ENCODE measurements at regions not wholly inside any gene's neighbourhood (a gene's known extent, or its start where the extent isn't known, plus 50 kb on each side); places are given as distances from the start of the nearest gene placed in this dataset.

GRCh38 chr20:39745380-39745779 is 783.2 kb downstream of the DHX35 start:
- no peaks in the 10 kb centered on the region for H3K36me3 ChIP-seq (replicated peaks in 1 of 2; ENCODE audit: control insufficient read depth in 1 of 2, insufficient read depth in 2 of 2, low read length in 2 of 2)
- WGBS (ENCODE audit: insufficient coverage): no CpG with 5 or more reads among the region's 1 CpG
- H3K79me2 ChIP-seq (ENCODE audit: insufficient read depth, low read length): no peaks in the 10 kb centered on the region
- no peak overlapping the region for H3K4me2 ChIP-seq (replicated peaks; ENCODE audit: extremely low read depth, low read length, poor library complexity, severe bottlenecking)
- H4K20me1 ChIP-seq (ENCODE audit: insufficient read depth, low read length): no peaks in the 10 kb centered on the region
- Mint-ChIP-seq H3K9me3 (peaks cover 0 to 12% (median 6%) of the 10 kb centered on the region in 7 donors), H3K27ac (no peak overlapping the region), H3K36me3 (no peaks in the 10 kb centered on the region), H3K27me3 (ENCODE audit: low read depth in 3 of 3) (peaks cover 0 to 2% (median 0%) of the 10 kb centered on the region in 3 donors), H3K4me3 (no peak overlapping the region), H3K4me1 (no peaks in the 10 kb centered on the region)
- no peaks in the 10 kb centered on the region for H3K4me1 ChIP-seq (ENCODE audit: control insufficient read depth in 1 of 2, insufficient read depth in 2 of 2, low read length in 2 of 2)
- no peak overlapping the region for H3K9ac ChIP-seq (ENCODE audit: insufficient read depth, low read length, poor library complexity, severe bottlenecking)
- no peak overlapping the region for H2AFZ ChIP-seq (ENCODE audit: insufficient read depth, low read depth, low read length, poor library complexity, severe bottlenecking)
- intact Hi-C loops (cut with micrococcal nuclease): no loop called here
- peaks cover 3 to 14% of the 10 kb centered on the region in 2 donors for H3K9me3 ChIP-seq (replicated peaks in 1 of 2; ENCODE audit: control insufficient read depth in 1 of 2, insufficient read depth in 1 of 2, low read length in 2 of 2)
- no peak overlapping the region for H3K27ac ChIP-seq (ENCODE audit: low read depth in 1 of 2, low read length in 2 of 2)
- TF ChIP-seq CTCF (IDR thresholded peaks at IDR 0.05): no peak
- H3K4me3 ChIP-seq (replicated peaks in 1 of 3; ENCODE audit: low read depth in 2 of 3, low read length in 3 of 3): no peak overlapping the region
- no peaks in the 10 kb centered on the region for H3K27me3 ChIP-seq (ENCODE audit: control insufficient read depth in 2 of 2, insufficient read depth in 2 of 2, low read length in 2 of 2)
- DNase-seq: no peak

- Histone ChIP-seq H3K4me3 (replicated peaks in 1 of 3; ENCODE audit: low read depth in 2 of 3, low read length in 3 of 3) (no peak overlapping the region), H2AFZ (ENCODE audit: insufficient read depth, low read depth, low read length, poor library complexity, severe bottlenecking) (no peak overlapping the region), H3K79me2 (ENCODE audit: insufficient read depth, low read length) (no peaks in the 10 kb centered on the region), H3K9me3 (replicated peaks in 1 of 2; ENCODE audit: control insufficient read depth in 1 of 2, insufficient read depth in 1 of 2, low read length in 2 of 2) (peaks cover 0 to 5% of the 10 kb centered on the region in 2 donors), H3K4me1 (ENCODE audit: control insufficient read depth in 1 of 2, insufficient read depth in 2 of 2, low read length in 2 of 2) (no peaks in the 10 kb centered on the region), H4K20me1 (ENCODE audit: insufficient read depth, low read length) (no peaks in the 10 kb centered on the region), H3K27me3 (ENCODE audit: control insufficient read depth in 2 of 2, insufficient read depth in 2 of 2, low read length in 2 of 2) (no peaks in the 10 kb centered on the region), H3K36me3 (replicated peaks in 1 of 2; ENCODE audit: control insufficient read depth in 1 of 2, insufficient read depth in 2 of 2, low read length in 2 of 2) (no peaks in the 10 kb centered on the region), H3K4me2 (replicated peaks; ENCODE audit: extremely low read depth, low read length, poor library complexity, severe bottlenecking) (no peak overlapping the region), H3K27ac (ENCODE audit: low read depth in 1 of 2, low read length in 2 of 2) (no peak overlapping the region), H3K9ac (ENCODE audit: insufficient read depth, low read length, poor library complexity, severe bottlenecking) (no peak overlapping the region)
- Mint-ChIP-seq H3K27me3 (ENCODE audit: low read depth in 3 of 3) (no peaks in the 10 kb centered on the region), H3K4me3 (no peak overlapping the region), H3K36me3 (no peaks in the 10 kb centered on the region), H3K4me1 (no peaks in the 10 kb centered on the region), H3K27ac (no peak overlapping the region), H3K9me3 (peaks cover 0 to 9% (median 5%) of the 10 kb centered on the region in 7 donors)
- WGBS (ENCODE audit: insufficient coverage): 100% methylated on average over 1 of the region's 2 CpGs
- intact Hi-C loops (cut with micrococcal nuclease): no loop called here
- DNase-seq: no peak
- TF ChIP-seq CTCF (IDR thresholded peaks at IDR 0.05): no peak
Observed at GRCh38 chr20:39738651-39739050, 776.5 kb downstream of the DHX35 start.
